DOHH2 (cell line): ENCODE measurements at regions not wholly inside any gene's neighbourhood (a gene's known extent, or its start where the extent isn't known, plus 50 kb on each side); places are given as distances from the start of the nearest gene placed in this dataset.

Experiments
- H3F3A ChIP-seq: fragments of 200-600 bp; sonication (generic), shearing (Covaris generic); 2 replicates; pipeline ENCODE4 v1.6.0; 2016; ENCODE audit warnings: antibody characterized with exemption, mild to moderate bottlenecking; ENCODE audit not compliant: control insufficient read depth, insufficient read depth
- H3K27ac ChIP-seq: fragments of 200-600 bp; sonication (generic); 2 replicates; pipeline ENCODE4 v1.5.1; 2014; ENCODE audit warnings: low read depth, mild to moderate bottlenecking, low read length, moderate library complexity
- H3K27me3 ChIP-seq: fragments of 200-600 bp; sonication (generic); 2 replicates; pipeline ENCODE4 v1.6.1; 2014; ENCODE audit warnings: mild to moderate bottlenecking, low read length, mixed read lengths; ENCODE audit not compliant: control insufficient read depth
- H3K36me3 ChIP-seq: fragments of 200-600 bp; sonication (generic); 2 replicates; pipeline ENCODE4 v1.6.1; 2014; ENCODE audit warnings: mild to moderate bottlenecking, low read length, moderate library complexity, mixed read lengths; ENCODE audit not compliant: control insufficient read depth
- H3K4me1 ChIP-seq: fragments of 200-600 bp; sonication (generic); 2 replicates; pipeline ENCODE4 v1.6.1; 2014; ENCODE audit warnings: mild to moderate bottlenecking, low read length, mixed read lengths; ENCODE audit not compliant: control insufficient read depth
- H3K4me2 ChIP-seq: fragments of 200-600 bp; sonication (generic); 2 replicates; pipeline ENCODE4 v1.6.0; 2014; ENCODE audit warnings: mild to moderate bottlenecking, low read length, moderate library complexity
- H3K4me3 ChIP-seq: fragments of 200-600 bp; sonication (generic); 2 replicates; pipeline ENCODE4 v1.5.1; 2014; ENCODE audit warnings: mild to moderate bottlenecking, low read length, mixed read lengths
- H3K79me2 ChIP-seq: fragments of 200-600 bp; sonication (generic); 2 replicates; pipeline ENCODE4 v1.6.1; 2014; ENCODE audit warnings: mild to moderate bottlenecking, low read length, mixed read lengths; ENCODE audit not compliant: control insufficient read depth
- H3K9me2 ChIP-seq: fragments of 200-600 bp; sonication (generic); replicated peaks from 2 replicates; pipeline ENCODE4 v1.6.1; 2014; ENCODE audit warnings: mild to moderate bottlenecking, low read length, mixed read lengths; ENCODE audit not compliant: control insufficient read depth
- H3K9me3 ChIP-seq: fragments of 200-600 bp; sonication (generic); 2 replicates; pipeline ENCODE4 v1.6.1; 2014; ENCODE audit warnings: antibody characterized with exemption, low read length, mixed read lengths; ENCODE audit not compliant: control insufficient read depth, insufficient read depth
- H4K20me1 ChIP-seq: fragments of 200-600 bp; sonication (generic); 2 replicates; pipeline ENCODE4 v1.6.0; 2014; ENCODE audit warnings: low read depth, mild to moderate bottlenecking, antibody characterized with exemption, low read length, moderate library complexity; ENCODE audit not compliant: control insufficient read depth, insufficient read depth
- CTCF ChIP-seq: fragments of 200-600 bp; sonication (generic); IDR thresholded peaks from one replicate; pipeline ENCODE4 v1.5.1; 2014; ENCODE audit warnings: antibody characterized with exemption, mild to moderate bottlenecking, low read depth, low read length; ENCODE audit not compliant: poor library complexity, severe bottlenecking
- EZH2phosphoT487 ChIP-seq: fragments of 200-600 bp; sonication (generic); IDR thresholded peaks from 2 replicates; pipeline ENCODE4 v1.6.1; 2017; ENCODE audit warnings: borderline replicate concordance, mild to moderate bottlenecking, antibody characterized with exemption, low read length, moderate library complexity, mixed read lengths

GRCh38 chr5:3740546-3741373, 145.1 kb downstream of the IRX1 start:
- TF ChIP-seq CTCF (no peak), EZH2phosphoT487 (no peak)
- H3K36me3 ChIP-seq: no peaks in the 10 kb centered on the region
- no peaks in the 10 kb centered on the region for H3K79me2 ChIP-seq
- H4K20me1 ChIP-seq: no peaks in the 10 kb centered on the region
- H3K4me3 ChIP-seq: no peak overlapping the region
- H3K27me3 ChIP-seq: no peaks in the 10 kb centered on the region
- no peaks in the 10 kb centered on the region for H3K9me2 ChIP-seq
- peaks cover 3% of the 10 kb centered on the region; the same call in 1 of the 2 replicates for H3K9me3 ChIP-seq
- H3K4me1 ChIP-seq: no peaks in the 10 kb centered on the region
- H3K4me2 ChIP-seq: no peak overlapping the region
- no peak overlapping the region for H3K27ac ChIP-seq
- no peaks in the 10 kb centered on the region for H3F3A ChIP-seq

GRCh38 chr5:3741374-3741770, 145.7 kb downstream of the IRX1 start:
- no peaks in the 10 kb centered on the region for H3K9me2 ChIP-seq
- H4K20me1 ChIP-seq: no peaks in the 10 kb centered on the region
- peaks cover 3% of the 10 kb centered on the region; the same call in 1 of the 2 replicates for H3K9me3 ChIP-seq
- H3K4me1 ChIP-seq: no peaks in the 10 kb centered on the region
- no peaks in the 10 kb centered on the region for H3K79me2 ChIP-seq
- H3K4me3 ChIP-seq: no peak overlapping the region
- no peak overlapping the region for H3K4me2 ChIP-seq
- H3K27ac ChIP-seq: no peak overlapping the region
- H3F3A ChIP-seq: no peaks in the 10 kb centered on the region
- H3K27me3 ChIP-seq: no peaks in the 10 kb centered on the region
- H3K36me3 ChIP-seq: no peaks in the 10 kb centered on the region
- no peak for TF ChIP-seq EZH2phosphoT487
- no peak for TF ChIP-seq CTCF

- H3K9me3 ChIP-seq: peaks cover 3% of the 10 kb centered on the region; the same call in 1 of the 2 replicates
- H4K20me1 ChIP-seq: no peaks in the 10 kb centered on the region
- H3K36me3 ChIP-seq: no peaks in the 10 kb centered on the region
- H3K9me2 ChIP-seq: no peaks in the 10 kb centered on the region
- H3F3A ChIP-seq: no peaks in the 10 kb centered on the region
- H3K4me2 ChIP-seq: no peak overlapping the region
- H3K79me2 ChIP-seq: no peaks in the 10 kb centered on the region
- no peak overlapping the region for H3K4me3 ChIP-seq
- no peak overlapping the region for H3K27ac ChIP-seq
- no peaks in the 10 kb centered on the region for H3K27me3 ChIP-seq
- no peak for TF ChIP-seq EZH2phosphoT487
- no peak for TF ChIP-seq CTCF
- H3K4me1 ChIP-seq: no peaks in the 10 kb centered on the region
These were observed 147.1 kb downstream of the IRX1 start for GRCh38 chr5:3742750-3743149.
